GM23338 (cell line): ENCODE measurements at regions not wholly inside any gene's neighbourhood (a gene's known extent, or its start where the extent isn't known, plus 50 kb on each side); places are given as distances from the start of the nearest gene placed in this dataset.

Experiments
- ATAC-seq: fragments of 200-7000 bp; cut with Tn5 transposase; 3 replicates; pipeline ENCODE4 v1.9.1; 2020
- DNase-seq: peaks from one replicate; pipeline ENCODE4 v3.0.0-alpha.2; 2015; ENCODE audit warnings: low spot score
- H2AFZ ChIP-seq: fragments of 200-600 bp; sonication (generic); 2 replicates; pipeline ENCODE4 v1.8.0; 2016; ENCODE audit warnings: antibody characterized with exemption, mild to moderate bottlenecking, moderate library complexity
- H3F3A ChIP-seq: fragments of 200-600 bp; sonication (generic); replicated peaks from 2 replicates; pipeline ENCODE4 v1.8.0; 2017; ENCODE audit warnings: antibody characterized with exemption, mixed run types, low read depth
- H3K27ac ChIP-seq: fragments of 200-600 bp; sonication (generic); 2 replicates; pipeline ENCODE4 v1.6.1; 2016; ENCODE audit warnings: low read depth
- H3K27me3 ChIP-seq: fragments of 200-600 bp; sonication (generic); 2 replicates; pipeline ENCODE4 v1.8.0; 2016; ENCODE audit warnings: mild to moderate bottlenecking, mixed run types, moderate library complexity; ENCODE audit not compliant: insufficient read depth
- H3K36me3 ChIP-seq: fragments of 200-600 bp; sonication (generic); 2 replicates; pipeline ENCODE4 v1.8.0; 2016; ENCODE audit warnings: mild to moderate bottlenecking; ENCODE audit not compliant: insufficient read depth
- H3K4me1 ChIP-seq: fragments of 200-600 bp; sonication (generic); 2 replicates; pipeline ENCODE4 v1.8.0; 2016; ENCODE audit warnings: mild to moderate bottlenecking, moderate library complexity; ENCODE audit not compliant: insufficient read depth
- H3K4me2 ChIP-seq: fragments of 200-600 bp; sonication (generic); 2 replicates; pipeline ENCODE4 v1.7.1; 2017; ENCODE audit warnings: mixed run types
- H3K4me3 ChIP-seq: fragments of 200-600 bp; sonication (generic); 2 replicates; pipeline ENCODE4 v1.6.1; 2016; ENCODE audit warnings: mixed run types
- H3K79me2 ChIP-seq: fragments of 200-600 bp; sonication (generic); replicated peaks from 2 replicates; pipeline ENCODE4 v1.8.0; 2017; ENCODE audit warnings: mild to moderate bottlenecking; ENCODE audit not compliant: insufficient read depth
- H3K9me2 ChIP-seq: fragments of 200-600 bp; sonication (generic); 2 replicates; pipeline ENCODE4 v1.8.0; 2017; ENCODE audit not compliant: insufficient read depth
- H4K20me1 ChIP-seq: fragments of 200-600 bp; sonication (generic); replicated peaks from 2 replicates; pipeline ENCODE4 v1.8.0; 2017; ENCODE audit warnings: mild to moderate bottlenecking; ENCODE audit not compliant: insufficient read depth
- H3K27ac Mint-ChIP-seq: 2 replicates; pipeline ENCODE4 v1.8.0; 2020; ENCODE audit warnings: inconsistent platforms, mild to moderate bottlenecking, moderate library complexity, mixed read lengths
- H3K27me3 Mint-ChIP-seq: 3 replicates; pipeline ENCODE4 v1.8.0; 2022; ENCODE audit warnings: low read depth, mild to moderate bottlenecking, moderate library complexity, mixed read lengths, inconsistent platforms; ENCODE audit not compliant: insufficient read depth, poor library complexity
- H3K36me3 Mint-ChIP-seq: 3 replicates; pipeline ENCODE4 v1.8.0; 2021; ENCODE audit warnings: low read depth, mild to moderate bottlenecking, inconsistent platforms, moderate library complexity, mixed read lengths
- H3K4me1 Mint-ChIP-seq: 3 replicates; pipeline ENCODE4 v1.8.0; 2020; ENCODE audit warnings: mild to moderate bottlenecking, inconsistent platforms, mixed read lengths
- H3K4me3 Mint-ChIP-seq: 3 replicates; pipeline ENCODE4 v1.8.0; 2021; ENCODE audit warnings: moderate library complexity, mild to moderate bottlenecking, inconsistent platforms, mixed read lengths
- H3K9me3 Mint-ChIP-seq: 3 replicates; pipeline ENCODE4 v1.8.0; 2020; ENCODE audit warnings: moderate library complexity, mild to moderate bottlenecking, inconsistent platforms, mixed read lengths
- CREB1 ChIP-seq: fragments of 250-450 bp; sonication (Bioruptor Pico); IDR thresholded peaks from 2 replicates; pipeline ENCODE4 v1.5.0; 2020; ENCODE audit warnings: low read depth, mild to moderate bottlenecking, moderate library complexity
- EZH2 ChIP-seq: fragments of 200-600 bp; sonication (generic); IDR thresholded peaks from one replicate; pipeline ENCODE4 v1.8.0; 2017; ENCODE audit warnings: antibody characterized with exemption, mild to moderate bottlenecking, low read depth; ENCODE audit not compliant: unreplicated experiment
- EZH2phosphoT487 ChIP-seq: fragments of 200-600 bp; sonication (generic); IDR thresholded peaks from one replicate; pipeline ENCODE4 v1.8.1; 2018; ENCODE audit warnings: antibody characterized with exemption; ENCODE audit not compliant: unreplicated experiment
- JUNB ChIP-seq: IDR thresholded peaks from one replicate; pipeline ENCODE4 v1.6.1; 2016; ENCODE audit warnings: antibody characterized with exemption; ENCODE audit not compliant: unreplicated experiment
- NANOG ChIP-seq: IDR thresholded peaks from 2 replicates; pipeline ENCODE4 v1.6.1; 2016; ENCODE audit warnings: antibody characterized with exemption, borderline replicate concordance
- POLR2AphosphoS5 ChIP-seq: IDR thresholded peaks from 2 replicates; pipeline ENCODE4 v1.6.1; 2016; ENCODE audit warnings: antibody characterized with exemption, low read depth
- STAT1 ChIP-seq: IDR thresholded peaks from one replicate; pipeline ENCODE4 v1.6.1; 2016; ENCODE audit warnings: antibody characterized with exemption; ENCODE audit not compliant: unreplicated experiment
- ZNF114 ChIP-seq: fragments of 250-450 bp; sonication (Bioruptor Pico); IDR thresholded peaks from 2 replicates; pipeline ENCODE4 v1.5.0; 2020; ENCODE audit warnings: mild to moderate bottlenecking, moderate library complexity
- ZNF331 ChIP-seq: fragments of 250-450 bp; sonication (Bioruptor Pico); IDR thresholded peaks from 2 replicates; pipeline ENCODE4 v1.5.0; 2020; ENCODE audit warnings: low read depth, mild to moderate bottlenecking, moderate library complexity
- TF ChIP-seq, protein P1 (sequence below): IDR thresholded peaks from one replicate; pipeline ENCODE4 v1.6.1; 2018; ENCODE audit warnings: antibody characterized with exemption; ENCODE audit not compliant: unreplicated experiment
- TF ChIP-seq, protein P2 (sequence below): IDR thresholded peaks from 2 replicates; pipeline ENCODE4 v1.6.1; 2016; ENCODE audit warnings: antibody characterized with exemption
- TF ChIP-seq, protein P3 (sequence below), 2 experiments: fragments of 200-600 bp in 1 of 2; sonication (generic) in 1 of 2; conservative IDR thresholded peaks; 2 replicates each; pipeline versions ENCODE4 v1.5.1 to v1.6.1; 2016 to 2017; ENCODE audit warnings: antibody characterized with exemption in 2 of 2, low read depth in 2 of 2, mild to moderate bottlenecking in 2 of 2, moderate library complexity in 1 of 2

DNA sequence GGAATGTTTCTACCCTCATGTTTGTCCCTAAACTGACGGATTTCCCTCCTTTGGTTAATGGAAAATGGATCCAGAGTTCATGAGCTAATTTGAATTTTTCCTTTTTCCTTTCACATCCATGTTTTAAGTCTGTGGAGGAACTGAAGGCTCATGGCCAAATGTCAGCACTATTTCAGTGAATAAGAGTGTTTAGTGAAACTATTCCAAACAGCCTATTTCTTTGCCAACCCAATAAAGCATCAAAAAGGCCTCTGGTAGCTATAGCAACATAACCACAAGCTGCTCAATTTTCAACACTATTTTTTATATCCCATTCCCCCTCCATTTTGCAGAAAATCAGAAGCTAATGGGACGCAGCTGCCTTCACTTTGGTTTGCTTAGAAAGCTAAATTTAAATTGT, 1454.1 kb downstream of the GATA3 start:
- H3K27me3 Mint-ChIP-seq = peaks cover 2% of the 10 kb centered on the region
- Histone ChIP-seq H3K27ac (no peak overlapping the region), H3K4me3 (no peak overlapping the region), H4K20me1 (no peaks in the 10 kb centered on the region), H3K79me2 (no peaks in the 10 kb centered on the region), H2AFZ (peak overlapping the region; percentile 6), H3K36me3 (no peaks in the 10 kb centered on the region), H3K9me2 (0 out of 2 replicates have a peak, but pooled peaks cover 10% of the 10 kb centered on the region), H3K27me3 (no peaks in the 10 kb centered on the region), H3F3A (no peaks in the 10 kb centered on the region), H3K4me1 (peaks cover 5% of the 10 kb centered on the region; the same call in 1 of the 2 replicates), H3K4me2 (no peak overlapping the region)
- no peaks in the 10 kb centered on the region; the same call in 2 of the 3 replicates for H3K9me3 Mint-ChIP-seq
- no peak overlapping the region for H3K4me3 Mint-ChIP-seq
- H3K4me1 Mint-ChIP-seq = peaks cover 19% of the 10 kb centered on the region
- no peak overlapping the region for H3K27ac Mint-ChIP-seq
- peaks cover 5% of the 10 kb centered on the region; the same call in 1 of the 3 replicates for H3K36me3 Mint-ChIP-seq
- no peak for ATAC-seq
- TF ChIP-seq ZNF114 (CRISPR knock-in tag) (no peak), POLR2AphosphoS5 (no peak)
- no peak for DNase-seq

DNA sequence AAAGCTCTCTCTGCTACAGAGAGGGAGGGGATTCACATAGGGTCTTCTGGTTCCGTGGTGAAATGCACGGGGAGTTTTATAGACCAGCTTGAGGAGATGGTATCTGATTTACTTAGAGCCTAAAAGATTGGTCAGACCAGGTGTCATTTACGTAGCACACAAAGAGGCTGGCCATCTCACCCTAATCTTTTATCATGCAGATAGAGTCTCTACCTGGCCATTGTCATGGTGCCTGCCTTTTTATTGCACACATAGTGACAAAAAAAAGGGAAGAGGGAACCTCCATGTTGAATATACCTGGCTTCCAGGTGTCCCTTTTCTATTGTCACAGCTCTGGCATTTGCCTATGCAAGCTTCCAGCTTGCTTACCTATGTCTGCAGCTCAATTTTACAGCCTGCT, 1456.1 kb downstream of the GATA3 start:
- Histone ChIP-seq H3K36me3 (no peaks in the 10 kb centered on the region), H3K79me2 (no peaks in the 10 kb centered on the region), H3K27ac (peak overlapping the region; percentile 86), H4K20me1 (no peaks in the 10 kb centered on the region), H3F3A (no peaks in the 10 kb centered on the region), H3K9me2 (peaks cover 10% of the 10 kb centered on the region; the same call in 1 of the 2 replicates), H2AFZ (no peak overlapping the region), H3K27me3 (no peaks in the 10 kb centered on the region), H3K4me1 (peaks cover 5% of the 10 kb centered on the region; the same call in 1 of the 2 replicates), H3K4me3 (no peak overlapping the region), H3K4me2 (peak overlapping the region; percentile 10; the same call in 1 of the 2 replicates)
- ATAC-seq = peak; percentile 96
- TF ChIP-seq EZH2phosphoT487 (no peak), JUNB (no peak), ZNF114 (CRISPR knock-in tag) (no peak), CREB1 (CRISPR knock-in tag) (peak; percentile 13; the same call in 1 of the 2 replicates), ZNF331 (no peak), NANOG (0 out of 2 replicates have a peak, but pooled peaks have one; percentile 42), POLR2AphosphoS5 (no peak), STAT1 (no peak), EZH2 (no peak)
- TF ChIP-seq, protein P1, sequence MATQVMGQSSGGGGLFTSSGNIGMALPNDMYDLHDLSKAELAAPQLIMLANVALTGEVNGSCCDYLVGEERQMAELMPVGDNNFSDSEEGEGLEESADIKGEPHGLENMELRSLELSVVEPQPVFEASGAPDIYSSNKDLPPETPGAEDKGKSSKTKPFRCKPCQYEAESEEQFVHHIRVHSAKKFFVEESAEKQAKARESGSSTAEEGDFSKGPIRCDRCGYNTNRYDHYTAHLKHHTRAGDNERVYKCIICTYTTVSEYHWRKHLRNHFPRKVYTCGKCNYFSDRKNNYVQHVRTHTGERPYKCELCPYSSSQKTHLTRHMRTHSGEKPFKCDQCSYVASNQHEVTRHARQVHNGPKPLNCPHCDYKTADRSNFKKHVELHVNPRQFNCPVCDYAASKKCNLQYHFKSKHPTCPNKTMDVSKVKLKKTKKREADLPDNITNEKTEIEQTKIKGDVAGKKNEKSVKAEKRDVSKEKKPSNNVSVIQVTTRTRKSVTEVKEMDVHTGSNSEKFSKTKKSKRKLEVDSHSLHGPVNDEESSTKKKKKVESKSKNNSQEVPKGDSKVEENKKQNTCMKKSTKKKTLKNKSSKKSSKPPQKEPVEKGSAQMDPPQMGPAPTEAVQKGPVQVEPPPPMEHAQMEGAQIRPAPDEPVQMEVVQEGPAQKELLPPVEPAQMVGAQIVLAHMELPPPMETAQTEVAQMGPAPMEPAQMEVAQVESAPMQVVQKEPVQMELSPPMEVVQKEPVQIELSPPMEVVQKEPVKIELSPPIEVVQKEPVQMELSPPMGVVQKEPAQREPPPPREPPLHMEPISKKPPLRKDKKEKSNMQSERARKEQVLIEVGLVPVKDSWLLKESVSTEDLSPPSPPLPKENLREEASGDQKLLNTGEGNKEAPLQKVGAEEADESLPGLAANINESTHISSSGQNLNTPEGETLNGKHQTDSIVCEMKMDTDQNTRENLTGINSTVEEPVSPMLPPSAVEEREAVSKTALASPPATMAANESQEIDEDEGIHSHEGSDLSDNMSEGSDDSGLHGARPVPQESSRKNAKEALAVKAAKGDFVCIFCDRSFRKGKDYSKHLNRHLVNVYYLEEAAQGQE = no peak
- TF ChIP-seq, protein P2, sequence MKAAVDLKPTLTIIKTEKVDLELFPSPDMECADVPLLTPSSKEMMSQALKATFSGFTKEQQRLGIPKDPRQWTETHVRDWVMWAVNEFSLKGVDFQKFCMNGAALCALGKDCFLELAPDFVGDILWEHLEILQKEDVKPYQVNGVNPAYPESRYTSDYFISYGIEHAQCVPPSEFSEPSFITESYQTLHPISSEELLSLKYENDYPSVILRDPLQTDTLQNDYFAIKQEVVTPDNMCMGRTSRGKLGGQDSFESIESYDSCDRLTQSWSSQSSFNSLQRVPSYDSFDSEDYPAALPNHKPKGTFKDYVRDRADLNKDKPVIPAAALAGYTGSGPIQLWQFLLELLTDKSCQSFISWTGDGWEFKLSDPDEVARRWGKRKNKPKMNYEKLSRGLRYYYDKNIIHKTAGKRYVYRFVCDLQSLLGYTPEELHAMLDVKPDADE = no peak
- TF ChIP-seq, protein P3, sequence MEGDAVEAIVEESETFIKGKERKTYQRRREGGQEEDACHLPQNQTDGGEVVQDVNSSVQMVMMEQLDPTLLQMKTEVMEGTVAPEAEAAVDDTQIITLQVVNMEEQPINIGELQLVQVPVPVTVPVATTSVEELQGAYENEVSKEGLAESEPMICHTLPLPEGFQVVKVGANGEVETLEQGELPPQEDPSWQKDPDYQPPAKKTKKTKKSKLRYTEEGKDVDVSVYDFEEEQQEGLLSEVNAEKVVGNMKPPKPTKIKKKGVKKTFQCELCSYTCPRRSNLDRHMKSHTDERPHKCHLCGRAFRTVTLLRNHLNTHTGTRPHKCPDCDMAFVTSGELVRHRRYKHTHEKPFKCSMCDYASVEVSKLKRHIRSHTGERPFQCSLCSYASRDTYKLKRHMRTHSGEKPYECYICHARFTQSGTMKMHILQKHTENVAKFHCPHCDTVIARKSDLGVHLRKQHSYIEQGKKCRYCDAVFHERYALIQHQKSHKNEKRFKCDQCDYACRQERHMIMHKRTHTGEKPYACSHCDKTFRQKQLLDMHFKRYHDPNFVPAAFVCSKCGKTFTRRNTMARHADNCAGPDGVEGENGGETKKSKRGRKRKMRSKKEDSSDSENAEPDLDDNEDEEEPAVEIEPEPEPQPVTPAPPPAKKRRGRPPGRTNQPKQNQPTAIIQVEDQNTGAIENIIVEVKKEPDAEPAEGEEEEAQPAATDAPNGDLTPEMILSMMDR (conservative IDR thresholded peaks at IDR 0.05; ENCODE audit: low read depth in 2 of 2) = no peak
- Mint-ChIP-seq H3K4me3 (no peak overlapping the region), H3K27me3 (peaks cover 3% of the 10 kb centered on the region), H3K27ac (peak overlapping the region; percentile 83), H3K36me3 (peaks cover 5% of the 10 kb centered on the region; the same call in 1 of the 3 replicates), H3K4me1 (peaks cover 21% of the 10 kb centered on the region), H3K9me3 (no peaks in the 10 kb centered on the region; the same call in 2 of the 3 replicates)
- peak; percentile 80 for DNase-seq
